ENCODE measurements at regions not wholly inside any gene's neighbourhood (a gene's known extent, or its start where the extent isn't known, plus 50 kb on each side); places are given as distances from the start of the nearest gene placed in this dataset.

DNA sequence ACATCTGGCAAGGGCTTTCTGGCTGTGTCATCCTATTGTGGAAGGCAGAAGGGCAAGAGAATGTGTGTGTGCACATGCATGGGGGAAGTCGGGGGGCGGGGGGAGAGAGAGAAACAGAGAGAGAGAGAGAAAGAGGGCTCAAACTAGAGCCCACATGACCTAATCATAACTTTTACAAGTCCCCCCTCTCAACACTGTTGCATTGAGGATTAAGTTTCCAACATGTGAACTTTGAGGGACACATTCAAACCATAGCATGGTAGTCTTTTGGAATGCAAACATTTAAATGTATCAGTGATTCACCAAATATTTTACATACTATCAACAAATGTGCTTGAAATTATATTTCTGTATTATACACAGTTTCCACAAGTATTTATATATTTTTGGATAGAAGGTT is 655.4 kb upstream of the B3GALT2 start:
- FAIRE-seq: no peak
- Histone ChIP-seq H3K4me3 (ENCODE audit: low read depth in 1 of 3, low read length in 3 of 3) (no peak overlapping the region), H3K4me1 (ENCODE audit: control insufficient read depth in 3 of 3, insufficient read depth in 2 of 3, low read depth in 1 of 3, low read length in 2 of 3) (no peaks in the 10 kb centered on the region), H3K9me3 (ENCODE audit: control insufficient read depth in 2 of 2, insufficient read depth in 1 of 2, low read depth in 1 of 2, low read length in 1 of 2) (peaks cover 0 to 6% of the 10 kb centered on the region in 2 donors), H3K27me3 (ENCODE audit: control insufficient read depth in 3 of 3, insufficient read depth in 3 of 3, low read length in 3 of 3) (no peaks in the 10 kb centered on the region), H3K36me3 (ENCODE audit: control insufficient read depth in 3 of 3, insufficient read depth in 2 of 3, low read depth in 1 of 3, low read length in 3 of 3) (no peaks in the 10 kb centered on the region), H3K27ac (ENCODE audit: low read depth in 1 of 3, low read length in 2 of 3) (no peak overlapping the region)
- DNase-seq: no peak
- WGBS, 3 donors: 39 to 90% (median 67%) methylated on average over 1 to 2 of the region's 2 CpGs

DNA sequence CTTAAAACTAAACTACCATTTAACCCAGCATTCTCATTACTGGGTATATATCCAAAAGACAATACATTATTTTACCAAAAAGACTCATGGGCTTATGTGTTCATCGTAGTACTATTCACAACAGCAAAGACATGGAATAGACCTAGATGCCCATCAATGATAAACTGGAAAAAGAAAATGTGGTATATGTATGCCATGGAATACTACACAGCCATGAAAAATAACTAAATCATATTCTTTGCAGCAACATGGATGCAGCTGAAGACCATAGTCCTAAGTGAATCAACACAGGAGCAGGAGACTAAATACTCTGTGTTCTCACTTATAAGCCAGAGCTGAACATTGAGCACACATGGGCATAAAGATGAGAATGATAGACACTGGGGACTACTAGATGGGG is 645.1 kb upstream of the B3GALT2 start:
- Histone ChIP-seq H3K4me1 (ENCODE audit: control insufficient read depth in 3 of 3, insufficient read depth in 2 of 3, low read depth in 1 of 3, low read length in 2 of 3) (no peaks in the 10 kb centered on the region), H3K27me3 (ENCODE audit: control insufficient read depth in 3 of 3, insufficient read depth in 3 of 3, low read length in 3 of 3) (no peaks in the 10 kb centered on the region), H3K27ac (ENCODE audit: low read depth in 1 of 3, low read length in 2 of 3) (no peak overlapping the region), H3K4me3 (ENCODE audit: low read depth in 1 of 3, low read length in 3 of 3) (no peak overlapping the region), H3K36me3 (ENCODE audit: control insufficient read depth in 3 of 3, insufficient read depth in 2 of 3, low read depth in 1 of 3, low read length in 3 of 3) (no peaks in the 10 kb centered on the region), H3K9me3 (ENCODE audit: control insufficient read depth in 2 of 2, insufficient read depth in 1 of 2, low read depth in 1 of 2, low read length in 1 of 2) (peaks cover 0 to 3% of the 10 kb centered on the region in 2 donors)
- FAIRE-seq (no peak), DNase-seq (no peak)
- WGBS, 3 donors: 41 to 100% (median 85%) methylated on average over 1 of the region's 1 CpG

DNA sequence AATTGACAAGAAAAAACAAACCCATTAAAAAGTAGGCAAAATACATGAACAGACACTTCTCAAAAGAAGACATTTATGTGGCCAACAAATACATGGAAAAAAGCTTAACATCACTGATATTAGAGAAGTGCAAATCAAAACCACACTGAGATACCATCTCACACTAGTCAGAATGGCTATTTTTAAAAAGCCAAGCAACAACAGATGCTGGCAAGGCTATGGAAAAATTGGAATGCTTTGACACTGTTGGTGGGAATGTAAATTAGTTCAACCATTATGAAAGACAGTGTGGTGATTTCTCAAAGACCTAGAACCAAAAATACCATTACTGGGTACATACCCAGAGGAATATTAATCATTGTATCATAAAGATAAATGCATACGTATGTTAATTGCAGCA is 641.1 kb upstream of the B3GALT2 start:
- Histone ChIP-seq H3K36me3 (ENCODE audit: control insufficient read depth in 3 of 3, insufficient read depth in 2 of 3, low read depth in 1 of 3, low read length in 3 of 3) (no peaks in the 10 kb centered on the region), H3K27ac (ENCODE audit: low read depth in 1 of 3, low read length in 2 of 3) (no peak overlapping the region), H3K4me1 (ENCODE audit: control insufficient read depth in 3 of 3, insufficient read depth in 2 of 3, low read depth in 1 of 3, low read length in 2 of 3) (no peaks in the 10 kb centered on the region), H3K4me3 (ENCODE audit: low read depth in 1 of 3, low read length in 3 of 3) (no peak overlapping the region), H3K27me3 (ENCODE audit: control insufficient read depth in 3 of 3, insufficient read depth in 3 of 3, low read length in 3 of 3) (no peaks in the 10 kb centered on the region), H3K9me3 (ENCODE audit: control insufficient read depth in 2 of 2, insufficient read depth in 1 of 2, low read depth in 1 of 2, low read length in 1 of 2) (no peaks in the 10 kb centered on the region)
- WGBS, 3 donors: 78 to 93% (median 83%) methylated on average over 1 of the region's 1 CpG
- no peak for FAIRE-seq
- DNase-seq: no peak

DNA sequence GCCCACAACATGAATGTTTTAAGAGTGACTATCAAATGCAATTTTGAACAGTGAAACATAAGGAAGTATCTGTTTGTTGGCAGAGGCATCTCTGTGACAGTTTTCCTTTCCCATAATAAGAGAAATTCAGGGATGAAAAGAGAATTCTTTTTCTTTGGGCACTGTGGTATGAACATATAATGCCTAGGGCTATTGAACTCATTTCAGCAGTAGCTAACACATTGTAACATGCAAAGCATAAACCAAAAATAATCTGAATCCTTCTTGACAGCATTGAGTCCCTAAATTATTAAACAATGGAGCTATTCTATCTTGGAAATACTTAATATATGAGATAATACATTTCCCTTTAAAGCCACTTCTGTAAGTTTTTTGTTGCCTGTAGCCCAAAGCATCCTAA is 633.0 kb upstream of the B3GALT2 start:
- FAIRE-seq (no peak), DNase-seq (no peak)
- no peaks in the 10 kb centered on the region for H3K27me3 ChIP-seq (ENCODE audit: control insufficient read depth in 3 of 3, insufficient read depth in 3 of 3, low read length in 3 of 3)
- no peaks in the 10 kb centered on the region for H3K4me1 ChIP-seq (ENCODE audit: control insufficient read depth in 3 of 3, insufficient read depth in 2 of 3, low read depth in 1 of 3, low read length in 2 of 3)
- no peak overlapping the region for H3K27ac ChIP-seq (ENCODE audit: low read depth in 1 of 3, low read length in 2 of 3)
- H3K9me3 ChIP-seq (ENCODE audit: control insufficient read depth in 2 of 2, insufficient read depth in 1 of 2, low read depth in 1 of 2, low read length in 1 of 2): peaks cover 0 to 3% of the 10 kb centered on the region in 2 donors
- no peaks in the 10 kb centered on the region for H3K36me3 ChIP-seq (ENCODE audit: control insufficient read depth in 3 of 3, insufficient read depth in 2 of 3, low read depth in 1 of 3, low read length in 3 of 3)
- H3K4me3 ChIP-seq (ENCODE audit: low read depth in 1 of 3, low read length in 3 of 3): no peak overlapping the region

DNA sequence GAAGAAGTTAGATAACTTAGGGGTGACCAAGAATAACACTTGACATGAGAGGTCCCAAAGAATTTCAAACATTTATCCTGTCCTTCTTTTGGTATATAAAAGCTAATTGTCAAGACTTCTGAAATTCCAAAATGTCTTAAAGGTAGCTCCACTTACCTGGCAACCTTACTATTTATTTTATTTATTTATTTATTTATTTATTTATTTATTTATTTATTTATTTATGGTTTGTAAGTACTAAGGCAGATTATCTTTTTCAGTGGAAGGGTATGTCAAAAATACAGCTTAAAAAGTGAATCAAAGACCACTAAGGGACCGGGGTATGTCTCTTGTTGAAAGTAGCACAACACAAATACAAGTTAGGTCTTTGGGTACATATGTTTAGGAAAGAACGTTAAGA is 620.8 kb upstream of the B3GALT2 start:
- DNase-seq: no peak
- Histone ChIP-seq H3K4me1 (ENCODE audit: control insufficient read depth in 3 of 3, insufficient read depth in 2 of 3, low read depth in 1 of 3, low read length in 2 of 3) (no peaks in the 10 kb centered on the region), H3K9me3 (ENCODE audit: control insufficient read depth in 2 of 2, insufficient read depth in 1 of 2, low read depth in 1 of 2, low read length in 1 of 2) (no peaks in the 10 kb centered on the region), H3K27ac (ENCODE audit: low read depth in 1 of 3, low read length in 2 of 3) (no peak overlapping the region), H3K27me3 (ENCODE audit: control insufficient read depth in 3 of 3, insufficient read depth in 3 of 3, low read length in 3 of 3) (no peaks in the 10 kb centered on the region), H3K36me3 (ENCODE audit: control insufficient read depth in 3 of 3, insufficient read depth in 2 of 3, low read depth in 1 of 3, low read length in 3 of 3) (no peaks in the 10 kb centered on the region), H3K4me3 (ENCODE audit: low read depth in 1 of 3, low read length in 3 of 3) (no peak overlapping the region)
- 68 to 85% (median 77%) methylated on average over 2 of the region's 2 CpGs for WGBS, 3 donors
- no peak for FAIRE-seq

DNA sequence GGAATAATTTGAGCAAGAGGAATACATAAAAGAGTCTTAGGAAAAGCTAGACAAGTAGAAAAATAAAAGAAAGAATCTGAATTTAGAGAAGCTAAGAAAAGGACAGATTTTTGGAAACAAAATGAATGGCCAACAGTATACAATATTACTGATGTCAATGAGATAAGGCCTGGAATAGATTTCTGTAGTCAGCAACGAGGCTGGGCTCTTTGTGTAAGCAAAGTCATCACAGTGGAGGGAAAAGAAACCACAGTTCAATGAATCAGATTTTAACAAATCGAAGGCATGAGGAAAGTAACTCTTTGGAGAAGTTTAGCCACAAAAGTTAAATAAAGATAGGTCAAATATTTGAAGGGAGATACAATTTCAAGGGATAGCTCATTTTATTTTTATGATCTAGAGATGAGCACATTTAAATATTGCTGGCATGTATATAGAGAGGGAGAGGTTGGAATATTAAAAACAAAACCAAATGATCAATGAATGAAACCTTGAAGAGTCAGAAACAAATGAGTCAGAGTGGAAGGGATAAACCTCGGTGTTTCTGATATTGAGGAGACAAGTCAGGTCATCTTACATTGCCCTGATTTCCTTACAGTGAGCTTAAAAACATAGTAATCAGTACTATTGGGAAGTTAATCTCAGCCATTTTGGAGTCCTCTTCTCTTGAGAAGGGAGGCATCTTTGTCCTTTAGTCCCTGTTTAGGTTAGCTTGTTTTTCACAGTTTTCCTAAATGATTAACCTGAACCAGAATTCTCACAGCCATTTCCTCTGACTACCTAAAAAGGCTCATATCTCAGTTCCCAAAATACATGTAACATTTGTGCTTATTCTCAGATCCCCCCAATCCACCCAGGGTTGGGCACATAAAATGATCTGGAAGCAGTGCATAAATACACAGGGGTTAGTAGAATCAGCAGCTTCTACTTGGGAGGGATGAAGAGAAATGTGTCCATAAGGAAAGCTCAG is 620.0 kb upstream of the B3GALT2 start:
- Histone ChIP-seq H3K9me3 (ENCODE audit: control insufficient read depth in 2 of 2, insufficient read depth in 1 of 2, low read depth in 1 of 2, low read length in 1 of 2) (no peaks in the 10 kb centered on the region), H3K4me3 (ENCODE audit: low read depth in 1 of 3, low read length in 3 of 3) (no peak overlapping the region), H3K36me3 (ENCODE audit: control insufficient read depth in 3 of 3, insufficient read depth in 2 of 3, low read depth in 1 of 3, low read length in 3 of 3) (no peaks in the 10 kb centered on the region), H3K4me1 (ENCODE audit: control insufficient read depth in 3 of 3, insufficient read depth in 2 of 3, low read depth in 1 of 3, low read length in 2 of 3) (no peaks in the 10 kb centered on the region), H3K27me3 (ENCODE audit: control insufficient read depth in 3 of 3, insufficient read depth in 3 of 3, low read length in 3 of 3) (no peaks in the 10 kb centered on the region), H3K27ac (ENCODE audit: low read depth in 1 of 3, low read length in 2 of 3) (no peak overlapping the region)
- DNase-seq: no peak
- 55 to 66% (median 66%) methylated on average over 3 of the region's 3 CpGs for WGBS, 3 donors
- no peak for FAIRE-seq

DNA sequence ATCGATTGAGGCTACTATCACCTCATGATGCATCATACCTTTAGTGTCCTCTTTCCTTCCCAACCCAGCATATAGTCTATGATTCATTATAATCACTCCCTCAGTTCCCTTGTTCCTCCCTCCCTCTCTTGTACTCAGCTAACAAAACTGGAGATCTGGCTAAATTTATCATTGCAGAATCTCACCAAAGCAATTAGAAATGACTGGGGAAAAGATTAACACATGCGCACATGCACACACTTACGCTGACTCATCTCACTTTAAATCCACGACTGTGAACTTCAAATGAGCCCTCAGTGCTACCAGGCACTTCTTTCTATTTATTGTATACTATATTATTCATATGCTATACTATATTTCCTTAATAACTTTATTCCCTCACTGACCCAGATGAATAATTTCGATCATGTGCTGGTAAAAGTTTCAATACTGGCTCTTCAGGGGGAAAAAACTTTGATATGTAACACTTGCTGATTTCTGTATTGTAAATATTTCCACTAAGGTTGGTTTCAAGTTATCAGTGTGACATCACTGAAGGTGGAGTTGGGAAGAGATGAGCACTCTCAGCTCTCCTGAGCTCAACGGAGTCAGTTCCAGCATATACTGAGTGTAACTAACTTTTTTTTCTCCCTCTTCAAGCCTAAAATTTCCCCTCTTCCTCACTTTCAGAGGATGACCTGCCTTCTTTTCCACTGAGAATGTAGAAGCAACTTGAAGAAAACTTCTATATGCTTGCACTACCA is 613.7 kb upstream of the B3GALT2 start:
- 76 to 82% (median 78%) methylated on average over 6 of the region's 6 CpGs for WGBS, 3 donors
- no peaks in the 10 kb centered on the region for H3K9me3 ChIP-seq (ENCODE audit: control insufficient read depth in 2 of 2, insufficient read depth in 1 of 2, low read depth in 1 of 2, low read length in 1 of 2)
- FAIRE-seq (no peak), DNase-seq (no peak)
- H3K27ac ChIP-seq (ENCODE audit: low read depth in 1 of 3, low read length in 2 of 3): no peak overlapping the region
- H3K36me3 ChIP-seq (ENCODE audit: control insufficient read depth in 3 of 3, insufficient read depth in 2 of 3, low read depth in 1 of 3, low read length in 3 of 3): no peaks in the 10 kb centered on the region
- H3K27me3 ChIP-seq (ENCODE audit: control insufficient read depth in 3 of 3, insufficient read depth in 3 of 3, low read length in 3 of 3): no peaks in the 10 kb centered on the region
- no peaks in the 10 kb centered on the region for H3K4me1 ChIP-seq (ENCODE audit: control insufficient read depth in 3 of 3, insufficient read depth in 2 of 3, low read depth in 1 of 3, low read length in 2 of 3)
- H3K4me3 ChIP-seq (ENCODE audit: low read depth in 1 of 3, low read length in 3 of 3): no peak overlapping the region

DNA sequence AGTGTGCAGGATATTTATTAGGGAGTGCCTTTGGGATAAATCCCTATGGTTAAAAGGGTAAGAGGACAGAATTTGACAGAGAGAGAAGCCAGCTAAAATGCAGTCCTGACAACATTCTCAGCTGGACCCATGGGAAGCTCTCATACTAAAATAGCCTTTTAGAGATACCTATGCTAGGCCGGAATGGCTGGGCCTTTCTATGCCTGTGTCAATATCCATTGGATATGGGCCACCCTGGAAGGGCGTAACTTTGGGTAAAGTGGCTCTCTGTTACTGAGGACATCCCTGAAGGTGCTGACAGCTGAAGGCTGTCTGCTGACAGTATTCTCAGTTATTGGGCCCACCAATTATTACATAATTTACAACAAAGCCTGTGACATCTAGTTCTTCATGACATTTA is 613.0 kb upstream of the B3GALT2 start:
- Histone ChIP-seq H3K4me1 (ENCODE audit: control insufficient read depth in 3 of 3, insufficient read depth in 2 of 3, low read depth in 1 of 3, low read length in 2 of 3) (no peaks in the 10 kb centered on the region), H3K36me3 (ENCODE audit: control insufficient read depth in 3 of 3, insufficient read depth in 2 of 3, low read depth in 1 of 3, low read length in 3 of 3) (no peaks in the 10 kb centered on the region), H3K27me3 (ENCODE audit: control insufficient read depth in 3 of 3, insufficient read depth in 3 of 3, low read length in 3 of 3) (no peaks in the 10 kb centered on the region), H3K4me3 (ENCODE audit: low read depth in 1 of 3, low read length in 3 of 3) (no peak overlapping the region), H3K9me3 (ENCODE audit: control insufficient read depth in 2 of 2, insufficient read depth in 1 of 2, low read depth in 1 of 2, low read length in 1 of 2) (no peaks in the 10 kb centered on the region), H3K27ac (ENCODE audit: low read depth in 1 of 3, low read length in 2 of 3) (no peak overlapping the region)
- FAIRE-seq (no peak), DNase-seq (no peak)
- WGBS, 3 donors: 97 to 100% (median 100%) methylated on average over 2 of the region's 2 CpGs
